A549 (cell line): ENCODE measurements at regions not wholly inside any gene's neighbourhood (a gene's known extent, or its start where the extent isn't known, plus 50 kb on each side); places are given as distances from the start of the nearest gene placed in this dataset.

Experiments
- MAX ChIP-seq: IDR thresholded peaks from 2 replicates; pipeline ENCODE4 v1.6.1; 2012
- POLR2A ChIP-seq: IDR thresholded peaks from 2 replicates; pipeline ENCODE4 v1.6.1; 2012; ENCODE audit warnings: mild to moderate bottlenecking, low read length

- TF ChIP-seq MAX = no peak
- no peak for TF ChIP-seq POLR2A
Observed at GRCh38 chr11:104259121-104259610, 95.2 kb upstream of the PDGFD start.
